Activated CD8-positive, alpha-beta memory T cell treated with anti-CD3 and anti-CD28 coated beads, Interleukin-2, amount 50 U/mL, for 1 hour (primary cell): ENCODE measurements at regions not wholly inside any gene's neighbourhood (a gene's known extent, or its start where the extent isn't known, plus 50 kb on each side); places are given as distances from the start of the nearest gene placed in this dataset.

Source experiments
- DNase-seq: peaks from one replicate; pipeline ENCODE4 v3.0.0-alpha.2; 2020; ENCODE audit errors: extremely low read depth

DNA sequence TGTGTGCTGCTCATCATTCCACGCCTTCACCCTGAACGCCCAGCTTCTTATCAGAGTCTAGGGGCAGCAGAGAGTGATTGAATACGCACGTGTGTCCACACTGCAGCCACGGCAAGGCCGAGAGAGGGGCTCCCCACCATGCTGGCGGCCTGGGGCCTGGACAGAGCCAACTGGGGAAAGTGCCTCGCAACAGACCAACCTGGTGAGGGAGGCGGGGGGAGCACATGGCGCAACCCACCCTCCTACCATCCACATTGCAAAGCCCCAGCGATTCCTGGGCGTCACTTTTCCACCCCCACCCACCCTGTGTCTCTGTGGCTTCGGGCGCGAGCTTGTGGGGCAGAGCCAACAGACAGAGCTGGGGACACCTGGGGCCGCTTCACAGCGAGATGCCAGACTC is 66.4 kb upstream of the DUSP22 start:
- no peak for DNase-seq

DNA sequence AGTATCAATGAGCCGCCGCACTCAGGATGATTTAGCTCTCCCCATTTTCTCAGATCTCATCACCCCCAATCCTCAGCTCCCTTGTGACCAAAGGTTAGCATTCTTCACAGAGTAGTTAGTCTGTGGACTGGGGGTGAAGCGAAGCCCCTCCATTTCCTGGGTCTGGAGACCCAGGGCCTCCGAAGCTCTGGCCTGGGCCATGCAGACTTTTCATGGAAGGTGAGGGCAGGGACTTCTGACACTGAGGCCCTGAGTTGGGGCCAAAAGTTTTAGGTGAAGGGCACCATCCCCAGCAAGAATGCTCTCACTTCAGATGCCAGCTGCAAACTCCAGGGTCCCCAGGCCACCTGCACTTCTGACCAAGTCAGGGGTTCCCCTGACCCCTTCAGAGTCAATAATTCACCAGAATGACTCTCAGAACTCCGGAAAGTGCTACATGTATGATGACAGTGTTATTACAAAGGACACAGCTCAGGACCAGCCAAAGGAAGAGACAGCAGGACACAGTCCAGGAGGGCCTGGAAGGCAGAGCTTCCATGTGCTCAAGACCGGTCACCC is 65.7 kb upstream of the DUSP22 start:
- no peak for DNase-seq

DNA sequence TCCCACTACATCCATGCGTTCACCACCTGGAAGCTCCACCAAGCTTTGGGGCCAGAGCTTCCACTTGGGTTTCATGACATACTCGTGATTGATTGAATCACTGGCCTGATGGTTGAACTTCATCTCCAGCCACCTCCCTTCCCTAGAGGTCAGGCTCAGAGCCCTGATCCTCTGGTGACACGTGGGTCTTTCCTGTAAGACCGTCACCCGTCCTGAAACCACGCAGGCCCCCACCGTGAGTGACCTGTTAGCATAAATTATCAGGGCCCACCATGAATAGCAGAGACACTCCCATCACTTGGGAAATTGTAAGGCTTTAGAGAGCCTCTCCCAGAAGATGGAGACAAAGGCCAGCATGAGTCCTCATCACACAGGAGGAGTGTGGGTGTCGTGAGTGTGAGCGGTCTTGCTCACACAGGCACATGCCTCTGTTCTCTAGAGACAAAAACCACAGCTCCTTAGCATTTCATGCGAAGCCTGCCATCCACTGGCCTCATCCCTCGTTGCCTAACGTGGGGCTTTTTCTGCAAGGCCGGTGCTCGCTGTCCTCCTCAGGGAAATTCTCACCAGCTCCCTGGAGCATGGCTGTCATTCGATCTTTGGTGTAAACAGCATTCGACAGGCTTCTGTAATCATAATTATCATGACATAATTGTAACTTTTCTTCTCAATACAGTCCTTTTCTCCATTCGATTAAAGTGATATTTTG is 65.1 kb upstream of the DUSP22 start:
- no peak for DNase-seq

DNA sequence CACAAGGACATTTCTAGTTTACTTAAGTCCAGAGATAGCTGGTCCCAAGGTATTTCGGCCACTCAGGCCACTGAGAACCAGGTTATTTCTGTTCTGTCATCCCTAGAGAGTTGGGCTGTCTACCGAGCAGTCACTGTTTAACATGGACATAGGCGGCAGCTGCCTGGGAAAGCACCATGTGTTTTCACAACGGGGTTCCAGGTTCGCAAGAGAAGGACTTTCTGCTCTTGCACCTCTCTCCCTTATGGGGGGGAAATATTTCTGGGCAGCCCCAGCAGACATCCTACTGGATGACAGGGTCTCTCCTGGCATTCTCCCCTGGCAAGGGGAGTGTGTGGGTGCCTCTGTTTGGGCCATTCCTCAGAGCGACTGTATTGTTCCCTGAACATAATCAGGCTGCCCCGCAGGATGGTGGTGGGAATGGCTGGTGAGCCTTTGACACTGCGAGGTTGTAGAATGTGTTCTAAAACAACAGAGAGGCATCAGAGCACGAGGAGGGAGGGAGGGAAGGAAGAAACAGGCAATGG is 64.4 kb upstream of the DUSP22 start:
- DNase-seq, result no peak

DNA sequence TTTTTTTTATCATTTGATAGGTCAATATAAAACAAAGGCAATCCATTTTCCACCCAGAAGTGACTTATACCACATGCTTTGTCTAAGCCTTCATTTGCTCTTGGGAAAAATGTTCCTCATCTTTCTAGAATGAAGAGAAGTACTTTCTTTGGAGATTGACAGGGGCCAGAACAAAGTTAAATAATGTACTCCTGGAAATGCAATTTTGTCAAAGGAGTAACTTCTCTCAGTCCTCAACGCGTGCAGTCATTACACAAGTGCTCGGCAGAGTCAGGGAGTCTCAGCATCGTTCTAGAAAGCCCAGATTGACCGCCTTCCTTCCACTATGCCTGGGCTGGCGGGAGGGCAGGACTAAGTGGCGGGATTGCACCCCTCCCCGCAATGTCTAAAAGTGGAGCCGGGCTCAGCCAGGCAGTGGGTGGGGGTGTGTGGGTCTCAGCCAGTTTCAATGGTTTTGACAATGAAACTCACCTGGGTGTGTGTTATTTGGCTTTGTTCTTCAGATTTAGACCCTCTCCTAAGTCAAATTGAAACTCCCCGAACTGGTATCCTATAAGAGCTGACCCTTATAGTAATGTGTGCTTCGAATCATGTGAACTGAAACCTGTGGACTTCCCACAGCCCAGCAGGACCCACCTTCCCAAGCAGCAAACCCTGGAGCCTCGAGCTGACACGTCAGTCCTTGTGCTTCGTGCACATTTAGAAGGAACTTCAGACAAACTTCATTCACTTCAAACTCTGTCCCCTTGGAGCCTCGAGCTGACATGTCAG is 63.2 kb upstream of the DUSP22 start:
- DNase-seq, result no peak

DNA sequence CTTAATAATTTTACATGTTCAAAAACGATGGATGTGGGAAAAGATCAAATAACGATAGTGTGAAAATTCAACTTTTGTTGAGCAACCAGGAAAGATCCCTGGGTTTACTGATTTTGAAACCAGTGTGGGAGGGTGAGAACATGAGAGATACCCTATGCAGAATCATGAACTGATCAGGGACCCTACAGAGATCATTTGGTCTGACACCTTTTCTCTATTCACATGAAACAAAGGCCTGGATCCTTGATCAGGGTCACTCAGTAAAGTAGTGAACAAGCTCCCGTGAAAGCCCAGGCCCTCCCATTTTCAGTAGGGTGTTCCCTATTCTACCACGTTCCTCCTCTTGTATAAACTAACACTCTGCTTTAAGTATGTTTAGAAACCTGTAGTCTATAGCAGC is 60.5 kb upstream of the DUSP22 start:
- no peak for DNase-seq

DNA sequence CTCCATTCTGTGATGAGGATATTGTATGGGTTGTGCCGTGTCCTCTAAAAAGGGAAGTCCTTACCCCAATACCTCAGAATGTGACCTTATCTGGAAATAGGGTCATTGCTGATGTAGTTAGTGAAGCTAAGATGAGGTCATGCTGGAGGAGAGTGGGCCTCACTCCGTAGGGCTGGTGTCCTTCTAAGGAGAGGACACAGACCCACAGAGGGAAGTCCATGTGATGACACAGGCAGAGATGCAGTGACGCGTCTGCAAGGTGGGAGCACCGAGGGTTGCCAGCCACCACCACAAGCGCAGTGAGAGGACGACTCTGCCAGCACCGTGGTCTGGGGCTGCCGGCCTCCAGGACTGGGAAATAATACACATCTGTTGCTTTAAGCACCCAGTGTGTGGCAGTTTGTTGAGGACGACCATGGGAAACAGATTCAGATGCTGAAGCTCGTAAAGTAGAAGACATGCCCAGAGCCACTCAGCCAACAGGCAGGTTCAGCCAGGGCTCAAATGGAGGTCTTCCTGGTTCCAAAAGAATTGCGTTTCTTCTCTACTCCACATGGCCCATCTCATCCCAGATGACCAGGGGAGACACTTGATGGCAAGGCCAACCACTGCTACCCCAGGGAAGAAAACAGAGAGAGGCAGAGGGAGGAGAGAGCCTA is 59.2 kb upstream of the DUSP22 start:
- no peak for DNase-seq

DNA sequence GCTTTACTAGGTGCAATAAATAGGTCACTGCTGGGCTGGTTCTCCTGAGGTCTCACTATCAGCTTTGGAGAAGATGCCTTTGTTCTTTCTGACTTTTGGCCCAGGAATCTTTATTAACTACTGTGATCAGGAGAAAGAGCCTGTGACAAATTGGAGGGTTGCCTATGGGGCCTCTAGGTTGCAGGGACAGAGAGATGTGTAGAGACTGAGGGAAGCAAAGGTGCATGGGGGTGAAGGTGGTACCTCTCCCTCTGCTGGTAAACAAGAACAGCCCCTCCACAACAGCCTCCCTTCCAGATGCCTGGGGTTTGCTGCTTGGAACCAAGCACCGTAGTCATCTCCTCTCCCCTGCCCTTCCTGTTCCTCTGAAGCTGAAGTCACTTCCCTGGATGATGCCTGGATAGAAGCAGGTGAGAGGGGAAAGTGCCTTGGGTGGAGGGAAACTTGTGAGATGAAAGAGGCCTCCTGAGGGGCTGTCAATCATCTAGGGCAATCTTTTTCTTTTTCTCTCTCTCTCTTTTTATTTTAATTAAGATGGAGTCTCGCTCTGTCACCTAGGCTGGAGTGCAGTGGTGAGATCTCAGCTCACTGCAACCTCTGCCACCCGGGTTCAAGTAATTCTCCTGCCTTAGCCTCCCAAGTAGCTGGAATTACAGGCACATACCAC is 57.4 kb upstream of the DUSP22 start:
- no peak for DNase-seq

DNA sequence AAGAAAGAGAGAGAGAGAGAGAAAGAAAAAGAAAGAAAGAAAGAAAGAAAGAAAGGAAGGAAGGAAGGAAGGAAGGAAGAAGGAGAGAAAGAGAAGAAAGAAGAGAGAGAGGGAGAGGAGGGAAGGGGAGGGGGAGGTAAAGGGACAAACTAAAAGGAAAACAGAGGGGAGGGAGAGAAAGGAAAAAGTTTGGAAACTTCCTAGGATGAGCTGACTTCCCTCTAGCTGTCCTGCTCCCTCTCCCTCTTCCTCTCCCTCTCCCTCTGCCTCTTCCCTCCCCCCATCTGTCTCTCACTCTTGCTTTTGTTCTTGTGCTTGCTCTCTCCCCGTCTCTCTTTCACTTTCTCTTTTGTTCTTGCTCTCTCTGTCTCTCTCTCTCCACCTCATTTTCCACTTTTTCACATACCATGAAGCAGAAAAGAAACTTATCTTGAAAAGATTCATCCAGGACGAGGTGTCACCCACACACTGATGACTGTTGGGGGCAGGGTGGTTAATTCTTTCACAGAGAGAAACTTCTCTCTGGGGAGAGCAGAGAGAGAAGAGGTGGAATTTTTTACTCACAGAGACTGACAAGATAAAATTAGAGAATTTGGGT is 56.4 kb upstream of the DUSP22 start:
- peak; percentile 17 for DNase-seq

DNA sequence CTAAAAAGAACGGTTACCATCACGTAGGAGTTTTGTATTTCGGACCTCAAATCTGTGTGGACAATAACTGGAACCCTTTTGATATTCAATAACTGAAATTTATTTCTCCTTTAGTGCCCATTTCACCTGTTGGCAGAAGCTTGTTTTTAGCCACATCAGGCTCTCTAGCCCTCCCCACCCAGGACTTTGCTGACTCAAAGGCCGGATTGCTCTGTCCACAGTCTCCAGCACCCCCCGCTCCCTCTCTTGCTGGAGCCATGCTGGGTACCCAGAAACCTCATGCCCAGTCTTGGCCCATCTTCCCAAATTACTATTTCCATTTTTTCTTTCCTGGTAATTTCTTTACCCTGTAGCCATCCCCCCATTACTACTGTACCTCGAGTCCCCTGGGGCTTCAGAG is 55.8 kb upstream of the DUSP22 start:
- DNase-seq, result no peak

DNA sequence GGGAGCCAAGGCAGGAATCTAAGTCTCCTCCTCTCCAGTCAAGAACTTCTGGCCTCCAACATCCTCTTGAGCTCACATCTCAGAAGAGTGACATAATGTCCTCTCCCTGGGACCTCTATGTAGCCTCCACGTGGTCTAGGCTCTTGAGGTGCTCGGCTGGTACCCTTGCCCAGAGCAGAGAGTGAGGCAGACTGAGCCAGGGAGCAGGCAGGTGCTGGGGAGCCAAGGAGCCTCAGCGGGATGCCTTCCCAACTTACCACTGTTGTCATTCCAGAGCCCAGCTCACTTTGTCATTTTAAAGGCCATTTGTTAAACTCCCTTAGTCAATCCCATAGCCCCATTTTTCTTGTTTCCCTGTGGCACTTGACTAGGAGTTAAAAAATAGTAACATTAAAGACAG is 52.1 kb upstream of the DUSP22 start:
- no peak for DNase-seq

DNA sequence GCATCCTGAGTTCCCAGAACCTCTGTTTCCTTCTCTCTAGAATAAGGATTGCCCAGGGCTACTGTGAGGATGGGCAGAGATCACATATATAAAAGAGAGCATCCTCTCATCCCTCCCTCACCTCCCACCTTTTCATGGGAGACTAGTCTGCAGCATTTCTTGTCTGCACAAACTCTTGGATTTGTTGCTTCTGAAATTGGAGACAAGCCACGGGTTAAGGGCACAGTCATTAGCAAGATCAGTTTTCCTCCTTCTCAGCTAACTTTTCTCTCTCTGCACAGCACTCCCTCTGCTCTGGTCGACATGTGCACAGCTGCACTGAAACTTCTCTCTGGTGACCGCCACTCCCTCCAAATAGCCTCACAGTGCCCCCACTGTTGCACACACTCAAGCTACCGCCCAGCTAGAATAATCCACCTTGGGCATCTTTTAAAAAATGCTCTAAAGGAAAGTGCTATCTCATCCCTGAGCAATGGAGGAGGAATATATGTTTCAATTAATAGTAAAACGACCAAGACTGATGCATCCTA is 50.9 kb upstream of the DUSP22 start:
- no peak for DNase-seq
